Stimulated activated naive CD8-positive, alpha-beta T cell treated with anti-CD3 and anti-CD28 coated beads, Interleukin-15, amount 100 ng/mL, for 72 hours (primary cell): ENCODE measurements at regions not wholly inside any gene's neighbourhood (a gene's known extent, or its start where the extent isn't known, plus 50 kb on each side); places are given as distances from the start of the nearest gene placed in this dataset.

Experiments
- ATAC-seq: fragments of 150-1000 bp; cut with Tn5 transposase; 2 replicates; pipeline ENCODE4 v1.10.0; 2021; ENCODE audit warnings: mild to moderate bottlenecking, moderate library complexity
- DNase-seq, 2 donors: peaks; one replicate each; pipeline ENCODE4 v3.0.0; 2021 to 2022
- H3K27ac Mint-ChIP-seq, 2 donors: one replicate each; pipeline ENCODE4 v1.8.0; 2022; ENCODE audit warnings: mild to moderate bottlenecking in 2 of 2, mixed read lengths in 2 of 2, moderate library complexity in 2 of 2
- H3K27me3 Mint-ChIP-seq: one replicate; pipeline ENCODE4 v1.8.0; 2022; ENCODE audit warnings: mixed read lengths
- H3K4me1 Mint-ChIP-seq: one replicate; pipeline ENCODE4 v1.8.0; 2022; ENCODE audit warnings: mild to moderate bottlenecking, mixed read lengths
- H3K4me3 Mint-ChIP-seq, 2 donors: one replicate each; pipeline ENCODE4 v1.8.0; 2022; ENCODE audit warnings: mild to moderate bottlenecking in 2 of 2, mixed read lengths in 2 of 2, moderate library complexity in 1 of 2
- H3K9me3 Mint-ChIP-seq, 2 donors: one replicate each; pipeline ENCODE4 v1.8.0; 2022; ENCODE audit warnings: mixed read lengths in 2 of 2

DNA sequence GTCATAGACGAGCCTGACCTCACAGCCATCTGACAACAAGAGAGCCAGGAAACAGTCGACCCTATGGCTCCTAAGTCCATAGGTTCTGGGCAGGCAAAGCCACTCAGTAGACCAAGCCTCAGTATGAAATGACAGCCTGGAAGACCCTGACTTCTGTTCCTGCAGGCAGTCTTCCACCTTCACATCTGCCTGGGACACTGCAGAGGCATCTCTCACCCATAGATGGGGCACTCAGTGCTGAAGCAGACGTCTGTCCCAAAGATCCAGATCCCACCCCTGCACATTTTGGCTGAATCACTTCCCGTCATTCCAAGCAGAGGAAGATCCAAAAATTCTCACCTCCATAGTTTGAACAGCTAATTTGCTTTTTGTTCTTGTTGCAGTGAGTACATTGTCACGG is 139.3 kb upstream of the ZNF507 start:
- peaks cover 8 to 15% of the 10 kb centered on the region in 2 donors for H3K9me3 Mint-ChIP-seq
- H3K4me1 Mint-ChIP-seq = peaks cover 14% of the 10 kb centered on the region
- H3K27me3 Mint-ChIP-seq = peaks cover 21% of the 10 kb centered on the region
- ATAC-seq = no peak
- no peak overlapping the region for H3K4me3 Mint-ChIP-seq
- H3K27ac Mint-ChIP-seq = no peak overlapping the region
- no peak for DNase-seq

DNA sequence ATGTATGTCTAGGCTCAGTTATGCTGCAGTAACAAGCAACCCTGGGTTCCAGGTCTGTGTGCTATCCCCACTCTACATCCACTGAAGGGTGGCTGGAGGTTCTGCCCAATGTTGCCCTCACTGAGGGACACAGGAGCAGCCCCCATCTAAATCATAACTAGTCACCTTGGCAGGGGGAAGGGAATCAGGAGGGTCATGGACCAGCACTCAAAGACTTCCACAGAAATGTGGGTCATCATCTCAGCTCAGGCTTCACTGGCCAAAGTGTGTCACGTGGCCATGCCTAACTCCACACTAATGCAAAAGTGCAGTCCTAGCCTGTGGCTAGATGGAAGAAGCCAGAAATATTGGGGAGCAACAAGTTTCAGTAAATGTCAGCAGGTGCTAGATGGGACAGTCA is 137.3 kb upstream of the ZNF507 start:
- H3K4me3 Mint-ChIP-seq = no peak overlapping the region
- no peak overlapping the region for H3K27ac Mint-ChIP-seq
- ATAC-seq = no peak
- H3K9me3 Mint-ChIP-seq = peaks cover 13 to 28% of the 10 kb centered on the region in 2 donors
- DNase-seq = no peak
- H3K4me1 Mint-ChIP-seq = no peaks in the 10 kb centered on the region
- H3K27me3 Mint-ChIP-seq = peaks cover 10% of the 10 kb centered on the region

DNA sequence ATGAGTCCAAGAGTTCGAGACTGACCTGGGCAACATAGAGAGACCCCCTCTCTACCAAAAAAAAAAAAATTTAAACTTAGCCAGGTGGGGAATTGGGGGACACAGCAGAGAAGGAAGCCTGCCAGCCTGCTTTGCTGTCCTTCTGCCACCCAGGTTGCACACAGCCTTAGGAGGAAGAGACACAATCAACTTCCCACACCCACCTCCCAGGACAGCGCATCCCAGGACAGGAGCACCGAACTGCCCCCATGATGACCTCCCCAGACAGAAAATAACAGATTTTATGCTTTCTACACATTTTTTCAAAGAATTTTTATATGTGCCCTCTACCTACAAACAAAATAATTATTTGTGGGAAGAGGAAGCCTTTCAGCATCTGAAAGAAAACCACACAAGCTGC is 126.0 kb upstream of the ZNF507 start:
- Mint-ChIP-seq H3K4me1 (peaks cover 15% of the 10 kb centered on the region), H3K27ac (no peak overlapping the region), H3K4me3 (no peak overlapping the region)

DNA sequence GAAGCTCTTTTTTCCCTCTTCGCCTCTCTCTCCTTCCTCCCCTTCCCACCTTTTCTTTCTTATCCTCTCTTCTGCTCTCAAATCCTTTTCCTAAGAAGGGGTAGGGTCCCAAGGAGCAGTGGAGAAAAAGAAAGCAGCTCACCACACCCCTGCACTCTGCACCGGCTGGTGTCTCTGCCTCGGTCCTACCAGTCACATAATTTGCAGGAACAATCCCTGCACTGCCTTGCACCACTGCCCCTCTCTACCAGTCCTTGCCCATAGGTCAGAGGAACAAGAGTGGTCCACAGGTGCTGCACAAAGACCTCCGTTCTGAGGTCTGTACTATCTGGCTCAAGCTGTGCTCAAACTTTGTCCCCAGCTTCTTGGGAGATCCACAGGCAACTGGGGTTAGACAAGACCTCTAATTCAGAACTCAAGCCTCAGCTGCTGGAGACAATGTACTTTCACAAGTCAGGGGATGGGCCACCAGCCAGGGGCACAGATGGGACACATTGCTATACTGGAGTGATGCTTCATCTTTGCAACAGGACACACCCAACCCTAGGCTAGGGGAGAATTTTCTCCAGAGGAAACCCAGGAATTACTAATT is 125.4 kb upstream of the ZNF507 start:
- H3K27ac Mint-ChIP-seq = no peak overlapping the region
- H3K9me3 Mint-ChIP-seq = no peaks in the 10 kb centered on the region
- no peak overlapping the region for H3K4me3 Mint-ChIP-seq
- DNase-seq = no peak
- H3K27me3 Mint-ChIP-seq = peaks cover 48% of the 10 kb centered on the region
- no peak for ATAC-seq
- H3K4me1 Mint-ChIP-seq = peaks cover 20% of the 10 kb centered on the region

More for the DNA sequence above, 126.0 kb upstream of the ZNF507 start:
- Mint-ChIP-seq H3K27me3 (peaks cover 42% of the 10 kb centered on the region), H3K9me3 (no peaks in the 10 kb centered on the region)
- no peak for DNase-seq
- ATAC-seq = no peak

DNA sequence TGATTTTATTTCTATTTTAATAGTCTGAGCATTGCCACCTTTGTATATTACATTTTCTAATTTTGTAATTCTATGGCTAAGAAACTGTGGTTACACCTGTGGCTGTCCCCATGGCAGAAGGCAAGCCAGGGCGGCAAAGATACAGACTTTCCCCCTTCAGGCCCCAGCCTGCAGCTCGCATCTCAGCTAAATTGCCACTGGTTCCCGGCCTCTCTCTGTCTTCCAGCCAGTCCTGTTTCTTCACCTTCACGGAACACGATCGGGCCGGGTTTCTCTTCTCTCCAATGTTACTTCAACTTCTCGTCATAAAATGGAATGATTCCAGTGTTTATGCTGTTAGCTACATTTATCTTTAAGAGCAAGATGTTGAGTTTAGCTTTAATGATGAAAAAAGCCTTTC is 124.5 kb upstream of the ZNF507 start:
- H3K4me1 Mint-ChIP-seq = peaks cover 20% of the 10 kb centered on the region
- H3K27ac Mint-ChIP-seq = no peak overlapping the region
- H3K9me3 Mint-ChIP-seq = no peaks in the 10 kb centered on the region
- H3K4me3 Mint-ChIP-seq = no peak overlapping the region
- DNase-seq = no peak
- peaks cover 53% of the 10 kb centered on the region for H3K27me3 Mint-ChIP-seq
- no peak for ATAC-seq

DNA sequence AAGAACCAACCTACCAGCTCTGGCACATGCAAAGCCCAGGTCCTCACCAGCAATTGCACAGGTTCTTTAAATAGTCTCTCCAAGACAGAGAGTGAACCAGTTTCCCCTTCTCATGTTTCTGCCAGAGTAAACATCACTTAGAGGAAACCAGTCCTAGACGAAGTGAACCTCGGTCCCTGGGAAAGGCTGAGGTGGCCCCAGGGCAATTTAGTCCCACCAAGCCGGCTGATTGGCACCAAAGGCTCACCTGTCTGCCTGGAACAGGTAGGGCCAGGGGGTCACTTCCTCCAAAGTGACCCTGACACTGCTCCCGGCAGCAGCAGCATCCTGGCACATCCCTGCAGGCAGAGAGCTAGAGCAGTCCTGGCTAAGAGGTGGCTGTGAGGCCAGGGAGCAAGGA is 122.9 kb upstream of the ZNF507 start:
- Mint-ChIP-seq H3K4me3 (no peak overlapping the region), H3K27ac (no peak overlapping the region), H3K27me3 (peaks cover 59% of the 10 kb centered on the region), H3K4me1 (peaks cover 20% of the 10 kb centered on the region), H3K9me3 (no peaks in the 10 kb centered on the region)
- ATAC-seq = no peak
- no peak for DNase-seq

DNA sequence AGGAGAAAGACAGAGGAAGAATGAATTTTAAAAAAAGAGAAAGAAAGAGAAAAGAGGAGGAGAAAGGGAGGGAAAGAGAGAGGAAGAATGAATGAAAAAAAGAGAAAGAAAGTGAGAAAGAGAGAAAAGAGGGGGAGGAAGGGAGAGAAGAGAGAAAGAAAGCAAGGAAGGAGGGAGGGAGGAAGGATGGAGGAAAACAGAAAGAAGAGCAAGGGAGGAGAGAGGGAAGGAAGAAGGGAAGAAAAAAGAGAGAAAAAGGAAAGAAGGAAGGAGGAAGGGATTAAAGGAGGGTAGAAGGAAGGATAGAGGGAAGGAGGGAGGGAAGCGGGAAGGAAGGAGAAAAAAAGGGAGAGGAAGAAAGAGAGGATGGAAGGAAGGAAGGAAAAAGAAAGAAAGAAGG is 122.3 kb upstream of the ZNF507 start:
- H3K27me3 Mint-ChIP-seq = peaks cover 65% of the 10 kb centered on the region
- DNase-seq = no peak
- H3K9me3 Mint-ChIP-seq = no peaks in the 10 kb centered on the region
- ATAC-seq = no peak
- H3K4me3 Mint-ChIP-seq = no peak overlapping the region
- no peak overlapping the region for H3K27ac Mint-ChIP-seq
- peaks cover 20% of the 10 kb centered on the region for H3K4me1 Mint-ChIP-seq

DNA sequence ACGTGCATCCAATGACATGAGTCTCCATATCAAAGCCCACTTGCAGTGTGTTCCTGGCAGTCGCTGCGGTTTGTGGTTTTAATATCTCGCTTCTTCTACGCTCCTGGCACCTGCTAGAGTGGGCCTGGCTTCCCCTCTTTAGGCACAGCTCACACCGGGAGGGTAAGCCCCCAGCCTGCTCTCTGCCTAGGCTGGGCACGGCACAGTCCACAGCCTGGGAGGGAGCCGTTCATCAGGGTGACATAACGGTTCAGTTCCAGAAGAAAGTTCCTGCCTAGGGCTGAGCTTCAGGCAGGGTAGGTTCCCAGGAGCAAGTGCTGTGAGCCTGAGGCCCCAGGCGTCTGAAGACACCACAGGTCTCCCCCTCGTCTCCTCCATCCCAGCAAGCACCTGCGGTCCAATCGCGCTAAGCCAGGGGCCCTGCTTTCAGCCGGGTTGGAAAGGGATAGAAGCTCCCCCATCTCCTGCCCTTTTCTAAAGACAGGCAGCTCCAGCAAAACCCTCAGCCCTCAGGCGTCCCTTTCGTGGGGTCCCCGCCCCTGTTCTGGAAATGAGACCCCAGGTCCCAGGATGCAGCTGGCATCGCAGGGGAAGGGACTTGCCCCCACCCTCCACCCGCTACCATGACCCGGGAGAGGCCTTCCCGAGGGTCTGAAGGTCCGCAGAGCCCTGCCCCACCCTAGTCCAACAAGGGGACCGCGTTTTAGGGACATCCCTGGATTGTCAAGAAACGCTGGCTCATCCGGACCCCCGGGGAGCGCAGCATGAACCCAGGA is 121.6 kb upstream of the ZNF507 start:
- ATAC-seq (peak; percentile 80), DNase-seq (peak in 1 of 2 donors; percentile 18)
- no peak overlapping the region for H3K4me3 Mint-ChIP-seq
- peaks cover 66% of the 10 kb centered on the region for H3K27me3 Mint-ChIP-seq
- peaks cover 20% of the 10 kb centered on the region for H3K4me1 Mint-ChIP-seq
- H3K27ac Mint-ChIP-seq = no peak overlapping the region
- H3K9me3 Mint-ChIP-seq = no peaks in the 10 kb centered on the region

DNA sequence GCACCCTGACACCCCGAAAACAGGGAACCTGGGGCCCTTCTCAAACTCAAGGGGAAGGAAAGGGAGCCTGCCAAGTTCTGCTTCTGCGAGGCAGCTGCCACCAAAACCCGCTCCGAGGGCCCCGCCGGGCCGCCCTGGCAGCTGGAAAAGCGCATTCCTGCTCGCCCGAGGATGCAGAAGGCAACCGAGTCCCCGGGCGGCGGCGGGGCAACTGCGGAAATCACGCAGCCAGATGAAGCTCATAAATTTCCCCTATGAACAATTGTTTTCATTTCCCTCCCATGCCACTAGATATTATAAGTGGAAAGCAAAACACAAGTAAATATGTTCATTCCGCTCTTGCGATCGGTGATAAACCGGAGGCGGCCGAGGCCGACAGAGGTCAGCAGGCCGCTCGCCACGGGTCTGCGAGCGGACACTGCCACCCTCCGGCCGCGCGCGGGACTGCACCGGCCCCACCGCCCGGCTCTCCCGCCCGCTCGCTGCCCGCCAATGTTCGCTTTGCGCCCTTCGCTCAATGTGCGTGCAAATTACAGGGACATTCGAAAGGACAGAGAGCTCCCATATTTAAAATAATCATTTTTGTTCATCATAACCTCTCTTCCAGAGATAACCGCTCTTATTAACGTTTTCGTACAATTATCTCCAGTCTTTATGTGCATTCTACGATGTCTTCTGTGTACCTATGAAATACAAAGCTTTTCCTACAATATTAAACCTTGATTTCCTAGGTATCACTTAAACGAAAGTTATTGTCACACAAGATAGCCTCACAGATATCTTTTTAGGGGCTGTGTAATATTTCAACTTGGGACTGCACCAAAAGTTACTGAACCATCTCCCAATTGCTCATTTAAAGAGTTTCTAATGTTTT is 120.8 kb upstream of the ZNF507 start:
- peak overlapping the region in 1 of 2 donors; percentile 92 for H3K27ac Mint-ChIP-seq
- peaks cover 64% of the 10 kb centered on the region for H3K27me3 Mint-ChIP-seq
- H3K4me1 Mint-ChIP-seq = peaks cover 20% of the 10 kb centered on the region
- peak overlapping the region; percentile 75 to 79 for H3K4me3 Mint-ChIP-seq
- no peaks in the 10 kb centered on the region for H3K9me3 Mint-ChIP-seq
- ATAC-seq = peak; percentile 77
- peak; percentile 54 to 72 for DNase-seq

DNA sequence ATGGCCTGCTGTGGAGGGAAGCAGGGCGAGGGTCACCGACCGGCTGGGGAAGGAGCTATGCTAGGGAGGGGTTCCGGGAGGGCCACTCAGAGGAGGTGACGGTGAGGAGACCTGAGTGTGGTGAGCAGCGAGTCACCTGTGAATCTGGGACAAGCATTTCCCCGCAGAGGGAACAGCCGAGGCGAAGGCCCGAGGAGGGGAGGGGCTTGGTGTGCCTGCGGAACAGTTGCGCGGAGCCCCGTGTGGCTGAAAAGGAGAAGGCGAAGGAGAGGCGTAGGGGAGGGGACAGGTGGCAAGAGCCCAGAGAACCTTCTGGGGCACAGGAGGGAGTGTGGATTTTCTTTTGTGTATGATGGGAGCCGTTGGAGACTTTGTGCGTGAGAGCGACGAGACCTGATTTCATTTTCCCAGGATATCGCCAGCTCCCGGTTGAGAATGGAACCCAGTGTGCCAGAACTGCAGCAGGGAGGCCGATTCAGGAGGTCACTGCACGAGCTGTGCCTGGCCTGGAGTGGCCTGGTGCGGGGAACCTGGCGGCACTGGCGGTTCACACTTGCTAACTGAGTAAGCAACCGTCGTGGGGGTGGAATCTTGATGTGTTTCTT is 117.7 kb upstream of the ZNF507 start:
- Mint-ChIP-seq H3K27me3 (peaks cover 61% of the 10 kb centered on the region), H3K9me3 (no peaks in the 10 kb centered on the region), H3K4me1 (peaks cover 20% of the 10 kb centered on the region), H3K27ac (peak overlapping the region in 1 of 2 donors; percentile 57), H3K4me3 (no peak overlapping the region)
- DNase-seq (no peak), ATAC-seq (no peak)

DNA sequence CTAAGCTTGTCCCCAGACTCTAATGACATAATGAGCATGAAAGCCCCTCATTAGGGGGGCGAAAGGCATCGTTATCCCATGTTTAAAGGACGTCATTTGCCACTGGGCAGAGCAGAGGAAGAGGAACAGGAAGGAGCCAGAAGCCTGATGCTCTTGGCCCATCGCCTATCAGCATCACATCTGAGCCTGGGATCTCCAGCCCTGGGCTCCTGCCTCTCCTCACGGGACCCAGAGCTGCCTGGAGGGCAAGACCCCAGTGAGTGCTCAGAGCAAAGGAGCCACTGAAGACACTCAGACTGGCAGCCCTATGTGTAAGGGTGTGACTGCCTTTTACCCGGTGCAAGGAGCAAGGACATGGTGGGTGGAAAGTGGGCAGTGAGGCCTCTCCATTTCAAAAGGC is 115.0 kb upstream of the ZNF507 start:
- no peak for DNase-seq
- Mint-ChIP-seq H3K4me3 (no peak overlapping the region), H3K9me3 (no peaks in the 10 kb centered on the region), H3K27ac (no peak overlapping the region), H3K4me1 (no peaks in the 10 kb centered on the region), H3K27me3 (peaks cover 48% of the 10 kb centered on the region)
- ATAC-seq = no peak

DNA sequence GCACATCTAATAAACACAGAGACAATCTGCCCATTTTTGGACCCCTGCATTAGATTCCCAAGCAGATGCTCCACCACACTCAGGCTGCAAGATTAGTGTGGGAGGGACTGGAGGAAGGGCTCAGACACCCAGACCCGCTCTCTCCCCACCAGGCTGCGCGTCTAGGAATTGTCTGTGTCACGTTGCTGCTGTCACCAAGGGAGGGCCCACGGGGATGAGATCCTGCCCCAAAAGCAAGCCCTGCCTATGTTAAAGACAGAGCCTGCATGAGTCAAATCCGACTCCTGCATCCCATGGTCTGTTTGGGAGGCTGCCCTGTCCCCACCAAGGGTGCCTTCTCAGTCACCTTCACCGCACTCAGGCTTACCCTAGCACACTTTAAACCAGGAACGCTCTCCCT is 114.4 kb upstream of the ZNF507 start:
- H3K27ac Mint-ChIP-seq = no peak overlapping the region
- H3K4me3 Mint-ChIP-seq = no peak overlapping the region
- ATAC-seq = no peak
- H3K4me1 Mint-ChIP-seq = no peaks in the 10 kb centered on the region
- no peaks in the 10 kb centered on the region for H3K9me3 Mint-ChIP-seq
- H3K27me3 Mint-ChIP-seq = peaks cover 42% of the 10 kb centered on the region
- no peak for DNase-seq

DNA sequence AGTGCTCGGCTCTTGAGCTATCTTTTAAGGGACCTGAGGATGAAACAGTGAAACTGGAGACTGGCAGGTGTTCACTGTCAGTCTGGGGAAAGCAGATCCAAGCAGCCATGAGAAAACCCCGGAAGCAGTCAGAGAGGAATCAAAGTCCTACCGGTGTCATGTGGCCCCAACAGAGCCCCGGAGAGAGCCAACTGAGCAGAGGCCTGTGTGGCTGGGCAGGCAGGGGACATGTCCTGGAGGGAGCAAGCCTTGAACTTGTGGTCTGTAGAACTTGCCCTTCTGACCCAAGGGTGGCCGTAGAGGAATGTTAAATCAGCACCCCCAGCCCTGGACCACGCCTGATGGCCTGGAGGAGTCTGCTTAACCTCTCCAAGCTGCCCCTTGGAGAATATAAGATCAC is 113.7 kb upstream of the ZNF507 start:
- DNase-seq (no peak), ATAC-seq (no peak)
- Mint-ChIP-seq H3K27me3 (peaks cover 40% of the 10 kb centered on the region), H3K9me3 (no peaks in the 10 kb centered on the region), H3K27ac (no peak overlapping the region), H3K4me3 (no peak overlapping the region), H3K4me1 (no peaks in the 10 kb centered on the region)

DNA sequence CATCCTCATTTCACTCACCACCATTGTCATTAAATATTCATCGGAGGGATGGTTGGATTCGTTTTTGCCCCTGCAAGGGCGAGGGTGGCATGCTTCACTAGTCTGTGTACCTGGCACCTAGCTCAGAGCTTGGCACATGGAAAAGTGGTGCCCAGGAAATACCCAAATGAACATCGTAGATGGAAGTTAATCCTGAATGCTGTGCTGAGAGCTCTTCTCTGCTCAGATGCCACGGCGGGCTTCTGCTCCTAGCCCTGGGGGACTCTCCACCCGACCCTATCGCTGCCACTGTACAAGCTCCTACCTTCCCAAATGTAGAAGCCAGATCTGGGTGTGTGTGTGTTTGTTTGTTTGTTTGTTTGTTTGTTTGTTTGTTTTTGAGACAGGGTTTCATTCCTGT is 113.0 kb upstream of the ZNF507 start:
- ATAC-seq = no peak
- peaks cover 35% of the 10 kb centered on the region for H3K27me3 Mint-ChIP-seq

DNA sequence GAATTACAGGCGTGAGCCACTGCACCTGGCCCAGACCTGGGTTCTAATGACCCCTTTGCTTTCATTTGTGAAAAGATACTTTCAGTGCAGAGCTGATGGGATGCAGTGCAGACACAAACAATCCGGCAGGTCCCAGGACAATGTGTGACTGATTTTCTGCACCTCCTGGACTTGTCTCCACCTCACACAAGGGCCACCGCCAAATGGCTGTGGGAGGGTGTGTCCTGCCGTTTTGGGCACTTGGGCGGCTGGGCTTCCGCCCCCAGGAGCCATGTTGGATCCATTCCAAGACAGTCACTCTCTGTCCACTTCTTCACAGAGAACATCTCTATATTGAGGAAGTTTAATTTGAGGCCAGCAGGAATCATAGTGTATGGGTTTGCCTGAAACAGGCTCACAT is 112.3 kb upstream of the ZNF507 start:
- Mint-ChIP-seq H3K27ac (no peak overlapping the region), H3K4me3 (no peak overlapping the region), H3K9me3 (no peaks in the 10 kb centered on the region), H3K27me3 (peaks cover 32% of the 10 kb centered on the region), H3K4me1 (no peaks in the 10 kb centered on the region)
- ATAC-seq = no peak
- DNase-seq = no peak

More for the DNA sequence above, 113.0 kb upstream of the ZNF507 start:
- H3K9me3 Mint-ChIP-seq = no peaks in the 10 kb centered on the region
- no peak overlapping the region for H3K4me3 Mint-ChIP-seq
- no peaks in the 10 kb centered on the region for H3K4me1 Mint-ChIP-seq
- no peak overlapping the region for H3K27ac Mint-ChIP-seq
- no peak for DNase-seq
